ENCODE measurements at regions not wholly inside any gene's neighbourhood (a gene's known extent, or its start where the extent isn't known, plus 50 kb on each side); places are given as distances from the start of the nearest gene placed in this dataset.

DNA sequence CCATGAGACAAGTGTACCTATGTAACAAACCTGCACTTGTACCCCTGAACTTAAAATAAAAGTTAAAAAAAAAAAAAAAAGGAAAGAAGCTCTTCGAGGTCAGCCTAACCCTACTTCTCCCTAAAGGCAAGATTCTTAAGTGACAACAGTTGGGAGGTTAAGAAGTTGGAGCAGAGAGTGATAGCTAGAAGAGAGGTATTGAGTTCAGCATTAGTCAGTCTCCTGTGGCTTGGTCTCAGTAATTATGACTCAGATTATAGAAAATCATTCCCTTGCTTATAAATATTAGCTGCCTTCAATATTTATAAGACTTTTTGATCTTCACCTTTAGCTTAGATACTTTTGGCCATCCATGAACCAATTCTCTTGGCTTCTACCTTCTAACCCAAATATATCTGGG lies 926.8 kb upstream of the SLC39A10 start:
- TF ChIP-seq TAF1 (IDR thresholded peaks at IDR 0.05; ENCODE audit: low read depth) (no peak), CREB1 (IDR thresholded peaks at IDR 0.05; ENCODE audit: low read depth) (no peak), EP300 (IDR thresholded peaks at IDR 0.05; ENCODE audit: borderline replicate concordance) (no peak), FOXM1 (IDR thresholded peaks at IDR 0.05; ENCODE audit: borderline replicate concordance, low read depth) (no peak)
